ENCODE measurements at regions not wholly inside any gene's neighbourhood (a gene's known extent, or its start where the extent isn't known, plus 50 kb on each side); places are given as distances from the start of the nearest gene placed in this dataset.
"Not testable (repeated sequence)": the region's sequence is repeated elsewhere in the genome, so short reads cannot be mapped to it uniquely, and the experiment has no call there.

- no peak for DNase-seq
These were observed 200.8 kb downstream of the MAT2B start for GRCh38 chr5:163706053-163706771.

- DNase-seq, result no peak
These were observed 206.6 kb downstream of the MAT2B start for GRCh38 chr5:163712011-163712410.

- DNase-seq, result no peak
These were observed 212.9 kb downstream of the MAT2B start for GRCh38 chr5:163718272-163718671.

GRCh38 chr5:163724305-163724704 lies 218.9 kb downstream of the MAT2B start:
- no peak for DNase-seq

- no peak for DNase-seq
These were observed 221.6 kb downstream of the MAT2B start for GRCh38 chr5:163727028-163727427.

GRCh38 chr5:163730206-163730756 lies 224.9 kb downstream of the MAT2B start:
- DNase-seq, result no peak

GRCh38 chr5:163731256-163731655 lies 225.8 kb downstream of the MAT2B start:
- DNase-seq, result no peak

GRCh38 chr5:163735069-163735468 lies 229.7 kb downstream of the MAT2B start:
- no peak for DNase-seq

GRCh38 chr5:163747586-163747985 lies 242.2 kb downstream of the MAT2B start:
- DNase-seq, result no peak

- DNase-seq, result no peak
These were observed 243.5 kb downstream of the MAT2B start for GRCh38 chr5:163748934-163749333.

- DNase-seq, result not testable (repeated sequence)
These were observed 245.0 kb downstream of the MAT2B start for GRCh38 chr5:163750415-163750814.

GRCh38 chr5:163755505-163755904 lies 250.1 kb downstream of the MAT2B start:
- DNase-seq, result no peak

- no peak for DNase-seq
These were observed 250.8 kb downstream of the MAT2B start for GRCh38 chr5:163756170-163756569.

- no peak for DNase-seq
These were observed 251.9 kb downstream of the MAT2B start for GRCh38 chr5:163757344-163757743.

- no peak for DNase-seq
These were observed 252.9 kb downstream of the MAT2B start for GRCh38 chr5:163758283-163758711.

GRCh38 chr5:163759000-163759704 lies 253.7 kb downstream of the MAT2B start:
- DNase-seq, result no peak

GRCh38 chr5:163760498-163760897 lies 255.1 kb downstream of the MAT2B start:
- DNase-seq, result no peak

- DNase-seq, result no peak
These were observed 261.7 kb downstream of the MAT2B start for GRCh38 chr5:163766936-163767670.

- DNase-seq, result no peak
These were observed 265.2 kb downstream of the MAT2B start for GRCh38 chr5:163770625-163771024.

GRCh38 chr5:163772241-163772640 lies 266.8 kb downstream of the MAT2B start:
- DNase-seq, result no peak

- DNase-seq, result no peak
These were observed 267.2 kb downstream of the MAT2B start for GRCh38 chr5:163772644-163773043.

- no peak for DNase-seq
These were observed 267.8 kb downstream of the MAT2B start for GRCh38 chr5:163773226-163773625.

- DNase-seq, result no peak
These were observed 284.5 kb downstream of the MAT2B start for GRCh38 chr5:163789870-163790269.

Measured in NCI-H2081 (cell line).